ENCODE measurements at regions not wholly inside any gene's neighbourhood (a gene's known extent, or its start where the extent isn't known, plus 50 kb on each side); places are given as distances from the start of the nearest gene placed in this dataset.

- Histone ChIP-seq H3K36me3 (ENCODE audit: control insufficient read depth, insufficient read depth, low read length) (no peaks in the 10 kb centered on the region), H3K4me3 (replicated peaks; ENCODE audit: low read depth, low read length) (no peak overlapping the region), H3K27me3 (replicated peaks; ENCODE audit: control insufficient read depth, insufficient read depth, low read length) (no peaks in the 10 kb centered on the region)
- no peak for TF ChIP-seq CTCF (IDR thresholded peaks at IDR 0.05; ENCODE audit: insufficient read depth, low read length, poor library complexity, severe bottlenecking)
- no peak for DNase-seq (ENCODE audit: extremely low read depth, insufficient read length)
Observed at GRCh38 chr18:44214396-44214795, 466.3 kb upstream of the SETBP1 start.

DNA sequence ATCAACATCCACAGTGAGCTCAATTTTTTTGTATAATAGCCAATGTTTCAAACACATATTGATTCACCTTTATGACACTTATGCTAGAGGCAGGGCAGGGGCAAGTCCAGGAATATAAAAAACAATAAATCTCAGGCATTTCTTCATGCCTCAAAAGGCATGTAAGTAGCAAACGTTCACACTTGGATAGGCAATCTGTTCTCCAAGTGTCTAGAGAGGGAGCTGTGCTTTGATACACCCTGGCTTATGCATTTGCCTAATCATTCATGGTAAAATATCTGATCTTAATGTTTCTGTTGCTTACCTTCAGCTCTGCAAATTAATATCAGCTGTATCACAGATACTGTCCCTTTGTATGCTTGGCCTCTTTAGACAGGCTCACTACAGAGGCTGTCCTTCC is 464.5 kb upstream of the SETBP1 start:
- no peaks in the 10 kb centered on the region for H3K36me3 ChIP-seq (ENCODE audit: control insufficient read depth, insufficient read depth, low read length)
- H3K27me3 ChIP-seq (replicated peaks; ENCODE audit: control insufficient read depth, insufficient read depth, low read length) = no peaks in the 10 kb centered on the region
- no peak for DNase-seq (ENCODE audit: extremely low read depth, insufficient read length)
- no peak overlapping the region for H3K4me3 ChIP-seq (replicated peaks; ENCODE audit: low read depth, low read length)
- no peak for TF ChIP-seq CTCF (IDR thresholded peaks at IDR 0.05; ENCODE audit: insufficient read depth, low read length, poor library complexity, severe bottlenecking)

DNA sequence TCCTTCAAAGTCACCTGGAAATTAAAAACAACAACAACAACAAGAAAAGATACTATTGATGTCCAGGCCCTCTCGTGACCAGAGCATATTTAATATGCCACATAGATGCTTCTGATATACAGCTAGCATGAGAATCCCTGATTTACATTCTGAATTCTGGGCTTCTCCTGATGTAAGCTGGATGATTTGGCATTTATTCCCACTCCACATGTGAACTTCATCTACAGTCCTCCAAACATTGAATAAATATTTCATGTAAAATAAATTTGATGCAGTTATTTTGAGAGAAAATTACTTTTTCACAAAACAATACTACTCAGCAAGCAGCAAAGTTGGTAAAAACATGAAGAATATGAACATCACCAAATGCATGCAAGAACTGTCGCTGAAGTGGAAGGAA is 453.2 kb upstream of the SETBP1 start:
- DNase-seq (ENCODE audit: extremely low read depth, insufficient read length) = no peak
- Histone ChIP-seq H3K36me3 (ENCODE audit: control insufficient read depth, insufficient read depth, low read length) (no peaks in the 10 kb centered on the region), H3K4me3 (replicated peaks; ENCODE audit: low read depth, low read length) (no peak overlapping the region), H3K27me3 (replicated peaks; ENCODE audit: control insufficient read depth, insufficient read depth, low read length) (no peaks in the 10 kb centered on the region)
- TF ChIP-seq CTCF (IDR thresholded peaks at IDR 0.05; ENCODE audit: insufficient read depth, low read length, poor library complexity, severe bottlenecking) = no peak

GRCh38 chr18:44229693-44230108 is 451.0 kb upstream of the SETBP1 start:
- no peak overlapping the region for H3K4me3 ChIP-seq (replicated peaks; ENCODE audit: low read depth, low read length)
- no peak for TF ChIP-seq CTCF (IDR thresholded peaks at IDR 0.05; ENCODE audit: insufficient read depth, low read length, poor library complexity, severe bottlenecking)
- H3K27me3 ChIP-seq (replicated peaks; ENCODE audit: control insufficient read depth, insufficient read depth, low read length) = no peaks in the 10 kb centered on the region
- H3K36me3 ChIP-seq (ENCODE audit: control insufficient read depth, insufficient read depth, low read length) = no peaks in the 10 kb centered on the region
- no peak for DNase-seq (ENCODE audit: extremely low read depth, insufficient read length)

DNA sequence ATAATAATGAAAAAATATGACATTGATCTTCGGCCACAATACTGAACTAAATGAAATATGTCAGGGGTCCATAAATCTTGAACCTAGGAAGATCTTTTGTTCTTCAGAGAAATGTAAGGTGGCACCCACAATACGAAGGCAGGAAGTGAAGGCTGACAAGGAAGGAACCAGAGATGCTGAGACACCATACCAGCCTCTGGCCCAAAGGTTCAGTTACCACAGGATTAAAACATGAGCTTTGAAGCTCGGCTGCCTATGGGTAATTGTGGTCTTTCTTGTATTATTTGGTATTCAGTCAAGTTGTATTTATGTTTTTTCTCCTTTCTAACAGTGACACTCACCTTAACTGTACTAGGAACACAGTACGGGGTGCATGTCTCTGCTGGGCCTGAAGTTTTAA is 448.8 kb upstream of the SETBP1 start:
- DNase-seq (ENCODE audit: extremely low read depth, insufficient read length) = no peak
- Histone ChIP-seq H3K4me3 (replicated peaks; ENCODE audit: low read depth, low read length) (no peak overlapping the region), H3K27me3 (replicated peaks; ENCODE audit: control insufficient read depth, insufficient read depth, low read length) (no peaks in the 10 kb centered on the region), H3K36me3 (ENCODE audit: control insufficient read depth, insufficient read depth, low read length) (no peaks in the 10 kb centered on the region)
- TF ChIP-seq CTCF (IDR thresholded peaks at IDR 0.05; ENCODE audit: insufficient read depth, low read length, poor library complexity, severe bottlenecking) = no peak

DNA sequence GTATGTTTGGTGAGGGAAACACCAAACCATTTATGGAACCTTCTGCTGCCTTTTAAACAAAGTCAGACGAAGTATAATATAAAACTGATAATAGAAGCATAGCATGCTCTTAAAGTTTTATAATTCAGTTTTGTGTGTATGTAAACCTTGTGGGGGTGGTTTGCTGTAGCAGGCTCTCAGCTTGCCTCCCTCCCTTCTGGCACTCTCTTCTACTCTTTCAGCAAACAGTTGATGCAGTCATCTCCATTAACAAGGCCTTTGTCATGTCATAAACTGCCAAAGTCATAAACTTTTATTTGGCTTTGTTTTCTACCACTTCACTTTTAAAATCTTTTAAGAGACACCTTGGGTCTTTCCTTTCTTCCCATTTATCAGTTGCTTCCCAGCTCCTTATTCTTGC is 448.2 kb upstream of the SETBP1 start:
- Histone ChIP-seq H3K27me3 (replicated peaks; ENCODE audit: control insufficient read depth, insufficient read depth, low read length) (no peaks in the 10 kb centered on the region), H3K36me3 (ENCODE audit: control insufficient read depth, insufficient read depth, low read length) (no peaks in the 10 kb centered on the region), H3K4me3 (replicated peaks; ENCODE audit: low read depth, low read length) (no peak overlapping the region)
- no peak for TF ChIP-seq CTCF (IDR thresholded peaks at IDR 0.05; ENCODE audit: insufficient read depth, low read length, poor library complexity, severe bottlenecking)
- DNase-seq (ENCODE audit: extremely low read depth, insufficient read length) = no peak

All from GM06990 (cell line).